ENCODE measurements at regions not wholly inside any gene's neighbourhood (a gene's known extent, or its start where the extent isn't known, plus 50 kb on each side); places are given as distances from the start of the nearest gene placed in this dataset.

DNA sequence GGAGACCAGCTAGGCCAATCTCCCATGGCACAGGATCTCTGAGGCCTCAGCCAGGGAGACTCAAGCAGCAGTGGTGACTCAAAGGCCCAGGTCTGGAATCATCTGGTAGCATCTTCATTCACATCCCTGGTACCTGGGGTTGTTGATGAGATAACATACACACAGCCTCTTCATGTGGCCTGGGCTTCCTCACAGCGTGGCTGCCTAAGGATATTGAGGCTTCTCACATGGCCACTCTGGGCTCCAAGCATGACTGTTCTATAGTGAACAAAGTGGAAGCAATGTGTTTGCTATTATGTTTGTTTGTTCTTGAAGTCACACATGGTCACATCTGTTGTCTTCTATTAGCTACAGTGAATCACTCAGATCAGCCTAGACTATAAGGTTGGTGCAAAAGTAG, 584.1 kb downstream of the VRK1 start:
- 71% methylated on average over 1 of the region's 1 CpG; no CpG with 5 or more reads in 1 of the 2 donors for WGBS, 2 donors (ENCODE audit: low coverage in 1 of 2)
- Histone ChIP-seq H3K4me3 (no peak overlapping the region), H3K27me3 (peaks cover 47% of the 10 kb centered on the region), H3K4me1 (no peaks in the 10 kb centered on the region), H3K9me3 (peaks cover 0 to 8% (median 0%) of the 10 kb centered on the region in 3 donors), H3K36me3 (no peaks in the 10 kb centered on the region), H3K27ac (no peak overlapping the region)
- TF ChIP-seq CTCF (IDR thresholded peaks at IDR 0.05) (no peak), POLR2AphosphoS5 (IDR thresholded peaks at IDR 0.05) (no peak), EP300 (IDR thresholded peaks at IDR 0.05) (no peak), POLR2A (IDR thresholded peaks at IDR 0.05) (no peak)
- no peak for ATAC-seq

DNA sequence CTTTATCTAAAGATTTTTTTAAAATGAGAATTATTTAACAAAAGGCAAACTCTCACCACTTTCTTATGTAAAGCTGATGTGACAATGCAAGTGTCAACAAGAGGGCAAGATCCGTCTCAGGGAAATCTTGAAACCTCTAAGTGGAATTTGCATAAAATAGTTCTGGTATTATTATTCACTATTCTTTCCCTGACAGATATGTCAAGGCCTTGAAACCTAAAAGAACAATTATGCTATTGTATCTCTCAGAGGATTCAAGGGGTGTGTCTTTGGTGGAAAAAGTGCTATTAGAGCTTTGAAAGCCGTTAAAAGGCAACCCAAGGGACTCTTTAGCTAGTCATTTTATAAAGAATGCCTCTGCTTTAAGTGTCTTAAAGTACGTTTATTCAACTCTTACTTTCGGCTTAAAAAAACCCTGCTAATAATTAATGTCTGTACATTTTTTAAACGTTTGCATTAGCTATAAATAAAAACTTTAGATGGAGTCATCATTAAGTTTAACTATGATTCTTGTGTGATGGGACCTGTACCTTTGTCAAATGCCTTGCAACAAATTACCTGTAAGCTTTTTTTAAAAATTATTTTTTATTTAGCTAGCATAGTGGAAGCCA, 585.5 kb downstream of the VRK1 start:
- Histone ChIP-seq H3K36me3 (no peaks in the 10 kb centered on the region), H3K27me3 (peaks cover 40% of the 10 kb centered on the region), H3K9me3 (peaks cover 0 to 8% (median 0%) of the 10 kb centered on the region in 3 donors), H3K4me3 (no peak overlapping the region), H3K27ac (no peak overlapping the region), H3K4me1 (no peaks in the 10 kb centered on the region)
- no peak for TF ChIP-seq POLR2A (IDR thresholded peaks at IDR 0.05)
- no peak for TF ChIP-seq EP300 (IDR thresholded peaks at IDR 0.05)
- no peak for TF ChIP-seq CTCF (IDR thresholded peaks at IDR 0.05)
- no peak for TF ChIP-seq POLR2AphosphoS5 (IDR thresholded peaks at IDR 0.05)
- ATAC-seq, result no peak
- whole genome bisulfite sequencing, 2 donors (ENCODE audit: low coverage in 1 of 2), result 41 to 52% methylated on average over 5 of the region's 5 CpGs

DNA sequence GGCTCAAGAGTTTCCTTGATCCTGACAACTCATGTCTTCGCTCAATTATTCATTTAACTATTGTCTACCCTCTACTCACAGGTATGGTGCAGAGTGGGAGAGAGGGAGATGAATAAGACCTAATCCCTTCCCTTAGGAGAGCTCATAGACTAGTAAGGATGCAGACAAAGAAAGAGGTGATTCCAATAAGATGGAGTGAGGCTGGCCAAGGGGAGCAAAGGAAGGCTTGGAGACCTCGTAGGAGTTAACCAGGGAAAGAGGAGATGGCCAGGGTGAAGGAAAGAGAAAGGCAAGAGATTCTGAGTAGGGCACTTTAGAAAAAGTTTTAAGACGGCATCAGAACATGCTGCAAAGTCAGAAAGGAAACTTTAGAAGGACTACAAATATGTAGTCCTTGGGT, 588.5 kb downstream of the VRK1 start:
- TF ChIP-seq POLR2AphosphoS5 (IDR thresholded peaks at IDR 0.05) (no peak), EP300 (IDR thresholded peaks at IDR 0.05) (no peak), CTCF (IDR thresholded peaks at IDR 0.05) (no peak), POLR2A (IDR thresholded peaks at IDR 0.05) (no peak)
- ATAC-seq, result no peak

GRCh38 chr14:97387252-97387874, 590.2 kb downstream of the VRK1 start:
- Histone ChIP-seq H3K27me3 (peaks cover 20% of the 10 kb centered on the region), H3K4me1 (no peaks in the 10 kb centered on the region), H3K36me3 (no peaks in the 10 kb centered on the region), H3K9me3 (no peaks in the 10 kb centered on the region), H3K4me3 (no peak overlapping the region), H3K27ac (no peak overlapping the region)
- ATAC-seq, result no peak
- WGBS, 2 donors (ENCODE audit: low coverage in 1 of 2), result 47 to 65% methylated on average over 5 to 7 of the region's 9 CpGs
- TF ChIP-seq EP300 (IDR thresholded peaks at IDR 0.05) (no peak), POLR2AphosphoS5 (IDR thresholded peaks at IDR 0.05) (no peak), CTCF (IDR thresholded peaks at IDR 0.05) (no peak), POLR2A (IDR thresholded peaks at IDR 0.05) (no peak)

More for the DNA sequence above, 588.5 kb downstream of the VRK1 start:
- Histone ChIP-seq H3K36me3 (no peaks in the 10 kb centered on the region), H3K9me3 (peaks cover 0 to 8% (median 0%) of the 10 kb centered on the region in 3 donors), H3K4me1 (no peaks in the 10 kb centered on the region), H3K27ac (no peak overlapping the region), H3K27me3 (peaks cover 27% of the 10 kb centered on the region), H3K4me3 (no peak overlapping the region)
- 64 to 89% methylated on average over 2 of the region's 3 CpGs for WGBS, 2 donors (ENCODE audit: low coverage in 1 of 2)

DNA sequence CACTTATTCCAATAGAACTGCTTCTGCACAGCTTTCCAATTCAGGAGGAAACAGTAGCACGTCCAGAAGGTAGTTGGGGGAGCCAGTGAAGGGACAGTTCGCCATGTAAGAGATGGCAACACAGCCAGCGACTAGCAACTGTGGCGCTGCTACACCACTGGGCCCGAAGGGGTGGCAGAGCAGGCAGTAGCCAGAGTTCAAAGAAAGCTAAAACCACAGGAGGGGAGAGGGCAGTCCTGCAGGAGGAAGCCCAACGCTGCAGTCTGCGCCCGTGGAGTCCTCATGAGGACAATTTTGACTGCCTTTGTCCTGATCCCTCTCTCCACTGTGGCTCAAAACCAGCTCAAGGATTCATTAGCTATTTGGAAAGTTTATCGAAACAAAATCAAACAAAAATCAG, 591.2 kb downstream of the VRK1 start:
- no peaks in the 10 kb centered on the region for H3K4me1 ChIP-seq
- H3K36me3 ChIP-seq, result no peaks in the 10 kb centered on the region
- ATAC-seq, result no peak
- TF ChIP-seq POLR2A (IDR thresholded peaks at IDR 0.05) (no peak), EP300 (IDR thresholded peaks at IDR 0.05) (no peak), POLR2AphosphoS5 (IDR thresholded peaks at IDR 0.05) (no peak), CTCF (IDR thresholded peaks at IDR 0.05) (no peak)
- H3K27me3 ChIP-seq, result peaks cover 16% of the 10 kb centered on the region
- no peak overlapping the region for H3K4me3 ChIP-seq
- 39 to 100% methylated on average over 1 to 7 of the region's 9 CpGs for WGBS, 2 donors (ENCODE audit: low coverage in 1 of 2)
- no peak overlapping the region for H3K27ac ChIP-seq
- no peaks in the 10 kb centered on the region for H3K9me3 ChIP-seq
